HepG2 (cell line): ENCODE measurements at regions not wholly inside any gene's neighbourhood (a gene's known extent, or its start where the extent isn't known, plus 50 kb on each side); places are given as distances from the start of the nearest gene placed in this dataset.
A peak's percentile ranks its signal among the peaks of the same experiment; 100 is the strongest.

Source experiments
- ATAC-seq: fragments of 200-7000 bp; cut with Tn5 transposase; 3 replicates; pipeline ENCODE4 v1.9.1; 2020; ENCODE audit warnings: mild to moderate bottlenecking, moderate library complexity
- BruUV-seq: library from RNA; stranded (reverse); fragments of 400-500 nt; replicated peaks from 2 replicates; lab custom pipeline; 2021; lab: Mats Ljungman, UMichigan
- CTCF ChIA-PET: fragments of 300-600 bp; formaldehyde crosslinking; extraction: SDS; loops from one replicate; lab custom pipeline; 2021; ENCODE audit warnings: low total read pairs, inconsistent platforms, low intra/inter-chr PET ratio; lab: Yijun Ruan, JAX
- POLR2A ChIA-PET: fragments of 350-600 bp; sonication (Branson Sonifier 250); formaldehyde crosslinking; loops from one replicate; lab custom pipeline; 2020; ENCODE audit warnings: antibody characterized with exemption, inconsistent platforms; lab: Yijun Ruan, JAX
- DNase-seq: peaks from one replicate; pipeline ENCODE4 v3.0.0-alpha.2; 2015; ENCODE audit warnings: low spot score
- FAIRE-seq: peaks from 3 replicates; lab custom pipeline; 2011; peaks lifted over from hg19 to GRCh38; lab: Jason Lieb, UNC
- H2AFZ ChIP-seq: one replicate; pipeline ENCODE4 v1.6.1; 2011; ENCODE audit warnings: low read length, inconsistent platforms
- H3K27ac ChIP-seq: fragments of 300-600 bp; 3 replicates; pipeline ENCODE4 v1.8.0; 2011; ENCODE audit warnings: mixed run types, mild to moderate bottlenecking, mixed read lengths, low read length, inconsistent platforms; ENCODE audit not compliant: insufficient read depth; ENCODE audit errors: extremely low read length
- H3K27me3 ChIP-seq, 2 experiments: fragments of 200-600 bp in 1 of 2; 2 replicates in 1 of 2; 3 replicates in 1 of 2; pipeline versions ENCODE4 v1.6.0 to v1.8.0; 2011; ENCODE audit warnings: low read length in 2 of 2, mild to moderate bottlenecking in 2 of 2, moderate library complexity in 2 of 2, inconsistent platforms in 1 of 2; ENCODE audit not compliant: insufficient read depth in 2 of 2, control insufficient read depth in 1 of 2
- H3K36me3 ChIP-seq, 2 experiments: fragments of 200-600 bp in 1 of 2; replicated peaks in 1 of 2; 2 replicates in 1 of 2; 3 replicates in 1 of 2; pipeline versions ENCODE4 v1.5.1 to v1.8.0; 2011; ENCODE audit warnings: low read length in 2 of 2, inconsistent platforms in 1 of 2; ENCODE audit not compliant: insufficient read depth in 2 of 2, control insufficient read depth in 1 of 2
- H3K4me1 ChIP-seq: 2 replicates; pipeline ENCODE4 v1.5.1; 2012; ENCODE audit warnings: low read length, inconsistent platforms; ENCODE audit not compliant: insufficient read depth
- H3K4me2 ChIP-seq: 2 replicates; pipeline ENCODE4 v1.6.0; 2011; ENCODE audit warnings: low read depth, low read length, inconsistent platforms
- H3K4me3 ChIP-seq, 3 experiments: fragments of 200-600 bp in 1 of 3; sonication (generic), shearing (Covaris generic) in 1 of 3; replicated peaks in 1 of 3; 2 replicates each; pipeline ENCODE4 v1.5.1; 2011 to 2016; ENCODE audit warnings: low read length in 3 of 3, inconsistent platforms in 2 of 3, low read depth in 2 of 3, mild to moderate bottlenecking in 2 of 3, control low read depth in 1 of 3, mixed read lengths in 1 of 3; ENCODE audit not compliant: insufficient read depth in 1 of 3
- H3K79me2 ChIP-seq: one replicate; pipeline ENCODE4 v1.6.1; 2011; ENCODE audit warnings: low read length, inconsistent platforms; ENCODE audit not compliant: insufficient read depth
- H3K9ac ChIP-seq: 2 replicates; pipeline ENCODE4 v1.6.0; 2011; ENCODE audit warnings: mild to moderate bottlenecking, low read depth, low read length, inconsistent platforms; ENCODE audit not compliant: insufficient read depth
- H3K9me3 ChIP-seq: 2 replicates; pipeline ENCODE4 v1.5.1; 2012; ENCODE audit warnings: mild to moderate bottlenecking, low read length
- H4K20me1 ChIP-seq: 2 replicates; pipeline ENCODE4 v1.6.0; 2011; ENCODE audit warnings: inconsistent platforms, mild to moderate bottlenecking, low read length, moderate library complexity; ENCODE audit not compliant: insufficient read depth
- CEBPB ChIP-seq: IDR thresholded peaks from 2 replicates; pipeline ENCODE4 v1.6.1; 2011; ENCODE audit warnings: low read depth, low read length, improper control_type of control experiment, borderline replicate concordance
- DMAP1 ChIP-seq: IDR thresholded peaks from 2 replicates; pipeline ENCODE4 v1.6.1; 2016
- HNF4A ChIP-seq: sonication (generic); formaldehyde crosslinking; IDR thresholded peaks from 2 replicates; pipeline ENCODE4 v1.4.0; 2020; ENCODE audit warnings: missing genetic modification reagents
- KLF9 ChIP-seq: IDR thresholded peaks from 2 replicates; pipeline ENCODE4 v1.6.1; 2016; ENCODE audit warnings: low read depth
- MIER3 ChIP-seq: IDR thresholded peaks from 2 replicates; pipeline ENCODE4 v1.6.1; 2016; ENCODE audit warnings: missing compliant biosample characterization, borderline replicate concordance
- PHF5A ChIP-seq: IDR thresholded peaks from one replicate; pipeline ENCODE4 v1.6.1; 2018; ENCODE audit warnings: low read depth, missing genetic modification reagents; ENCODE audit not compliant: unreplicated experiment
- SOX13 ChIP-seq, 3 experiments: fragments of 450-650 bp in 1 of 3; sonication (generic) in 1 of 3; formaldehyde crosslinking in 1 of 3; IDR thresholded peaks in 2 of 3; conservative IDR thresholded peaks in 1 of 3; 2 replicates each; pipeline versions ENCODE4 v1.5.0 to v1.6.1; 2016 to 2020; ENCODE audit warnings: antibody characterized with exemption in 1 of 3, mild to moderate bottlenecking in 1 of 3, missing compliant biosample characterization in 1 of 3, missing genetic modification reagents in 1 of 3, moderate library complexity in 1 of 3
- XRCC5 ChIP-seq: fragments of 200-400 bp; formaldehyde crosslinking; optimal IDR thresholded peaks from 2 replicates; pipeline ENCODE3; 2017; ENCODE audit warnings: mild to moderate bottlenecking, low read length
- ZNF121 ChIP-seq: sonication (generic); formaldehyde crosslinking; IDR thresholded peaks from 2 replicates; pipeline ENCODE4 v1.5.0; 2020; ENCODE audit warnings: mild to moderate bottlenecking, missing genetic modification reagents
- ZNF274 ChIP-seq: sonication (generic); formaldehyde crosslinking; IDR thresholded peaks from 2 replicates; pipeline ENCODE4 v1.5.1; 2020; ENCODE audit warnings: mild to moderate bottlenecking, missing genetic modification reagents
- WGBS: methylation state at CpG from one replicate; pipeline ENCODE4 v1.1.6; 2017; ENCODE audit warnings: low lambda C conversion rate; 5-methylcytosine and 5-hydroxymethylcytosine counted together
- in situ Hi-C: cut with HindIII; loops from 2 replicates; pipeline ENCODE4 v1.10.0; 2017; ENCODE audit warnings: low pct_unique_long_range_greater_than_20kb; ENCODE audit not compliant: extremely low pct_ligation_motif_present
- intact Hi-C: fragments of 100-400 bp; cut with micrococcal nuclease; formaldehyde crosslinking; loops from one replicate; pipeline ENCODE4 v1.10.0; 2022; ENCODE audit not compliant: unreplicated experiment
- TF ChIP-seq, protein P1 (sequence below): sonication (generic); formaldehyde crosslinking; IDR thresholded peaks from 2 replicates; pipeline ENCODE4 v1.4.0; 2020; ENCODE audit warnings: mild to moderate bottlenecking, missing genetic modification reagents
- TF ChIP-seq, protein P2 (sequence below): sonication (generic); formaldehyde crosslinking; IDR thresholded peaks from 2 replicates; pipeline ENCODE4 v1.4.0; 2020; ENCODE audit warnings: missing genetic modification reagents, mild to moderate bottlenecking, borderline replicate concordance

DNA sequence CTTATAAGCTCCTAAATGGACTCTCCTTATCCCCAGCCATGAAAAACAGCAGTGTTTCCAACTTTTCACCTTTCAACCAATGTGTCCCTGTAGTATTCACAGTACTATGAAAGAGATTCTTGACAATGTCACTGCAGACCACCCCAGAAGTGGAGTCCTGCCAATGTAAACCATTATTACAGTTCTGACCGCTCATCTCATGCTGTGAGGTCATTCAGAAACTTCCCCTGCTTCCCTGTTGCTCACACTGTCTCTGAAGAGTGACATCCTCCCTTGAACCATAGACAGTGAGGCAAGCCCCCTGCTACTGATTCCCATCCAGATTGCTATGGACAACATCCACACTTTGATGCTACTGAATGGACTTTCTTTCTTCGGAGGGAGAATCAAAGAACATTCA is 1523.7 kb upstream of the ACVR2A start (continued):
- TF ChIP-seq, protein P1, sequence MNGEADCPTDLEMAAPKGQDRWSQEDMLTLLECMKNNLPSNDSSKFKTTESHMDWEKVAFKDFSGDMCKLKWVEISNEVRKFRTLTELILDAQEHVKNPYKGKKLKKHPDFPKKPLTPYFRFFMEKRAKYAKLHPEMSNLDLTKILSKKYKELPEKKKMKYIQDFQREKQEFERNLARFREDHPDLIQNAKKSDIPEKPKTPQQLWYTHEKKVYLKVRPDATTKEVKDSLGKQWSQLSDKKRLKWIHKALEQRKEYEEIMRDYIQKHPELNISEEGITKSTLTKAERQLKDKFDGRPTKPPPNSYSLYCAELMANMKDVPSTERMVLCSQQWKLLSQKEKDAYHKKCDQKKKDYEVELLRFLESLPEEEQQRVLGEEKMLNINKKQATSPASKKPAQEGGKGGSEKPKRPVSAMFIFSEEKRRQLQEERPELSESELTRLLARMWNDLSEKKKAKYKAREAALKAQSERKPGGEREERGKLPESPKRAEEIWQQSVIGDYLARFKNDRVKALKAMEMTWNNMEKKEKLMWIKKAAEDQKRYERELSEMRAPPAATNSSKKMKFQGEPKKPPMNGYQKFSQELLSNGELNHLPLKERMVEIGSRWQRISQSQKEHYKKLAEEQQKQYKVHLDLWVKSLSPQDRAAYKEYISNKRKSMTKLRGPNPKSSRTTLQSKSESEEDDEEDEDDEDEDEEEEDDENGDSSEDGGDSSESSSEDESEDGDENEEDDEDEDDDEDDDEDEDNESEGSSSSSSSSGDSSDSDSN (CRISPR knock-in tag): no peak
- no peak for TF ChIP-seq XRCC5
- no peak for TF ChIP-seq ZNF274 (CRISPR knock-in tag)
- TF ChIP-seq PHF5A: no peak
- TF ChIP-seq MIER3 (CRISPR knock-in tag): no peak
- no peak for TF ChIP-seq HNF4A
- no peak for TF ChIP-seq KLF9 (CRISPR knock-in tag)
- no peak for TF ChIP-seq DMAP1

DNA sequence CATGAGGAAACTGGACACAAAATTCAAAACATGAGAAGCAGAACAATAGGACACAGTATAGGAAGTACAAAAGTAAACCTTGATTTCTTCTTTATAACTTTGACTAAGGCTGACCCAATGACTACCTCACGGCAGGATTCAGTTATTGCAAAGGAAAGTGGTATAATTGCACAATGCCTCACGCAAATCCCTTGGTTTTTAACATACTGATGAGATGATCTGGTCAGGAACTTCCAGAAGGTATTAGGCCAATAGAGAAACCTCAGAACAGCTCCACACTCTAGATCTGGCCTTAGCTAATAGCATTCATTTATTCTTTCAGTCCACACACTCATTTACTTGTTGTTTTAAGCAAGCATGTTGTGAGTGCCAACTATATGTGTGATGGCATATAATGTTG is 1526.9 kb upstream of the ACVR2A start:
- 13% methylated on average over 2 of the region's 2 CpGs for WGBS
- no peak overlapping the region for H2AFZ ChIP-seq
- H4K20me1 ChIP-seq: no peaks in the 10 kb centered on the region
- no peak overlapping the region for H3K27ac ChIP-seq
- H3K36me3 ChIP-seq: no peaks in the 10 kb centered on the region
- H3K27me3 ChIP-seq: no peaks in the 10 kb centered on the region
- H3K4me3 ChIP-seq: no peak overlapping the region
- no peak for DNase-seq
- no peak overlapping the region for H3K9ac ChIP-seq
- H3K79me2 ChIP-seq: no peaks in the 10 kb centered on the region
- no peak for FAIRE-seq
- in situ Hi-C loops (no loop called here), intact Hi-C loops (no loop called here)
- H3K9me3 ChIP-seq: no peaks in the 10 kb centered on the region
- CTCF ChIA-PET: no interaction called here
- TF ChIP-seq ZNF121 (no peak), CEBPB (peak; percentile 72), SOX13 (IDR thresholded peaks at IDR 0.05) (no peak), SOX13 (CRISPR knock-in tag; conservative IDR thresholded peaks at IDR 0.05 in 1 of 2, IDR thresholded peaks at IDR 0.05 in 1 of 2) (no peak)
- TF ChIP-seq, protein P2, sequence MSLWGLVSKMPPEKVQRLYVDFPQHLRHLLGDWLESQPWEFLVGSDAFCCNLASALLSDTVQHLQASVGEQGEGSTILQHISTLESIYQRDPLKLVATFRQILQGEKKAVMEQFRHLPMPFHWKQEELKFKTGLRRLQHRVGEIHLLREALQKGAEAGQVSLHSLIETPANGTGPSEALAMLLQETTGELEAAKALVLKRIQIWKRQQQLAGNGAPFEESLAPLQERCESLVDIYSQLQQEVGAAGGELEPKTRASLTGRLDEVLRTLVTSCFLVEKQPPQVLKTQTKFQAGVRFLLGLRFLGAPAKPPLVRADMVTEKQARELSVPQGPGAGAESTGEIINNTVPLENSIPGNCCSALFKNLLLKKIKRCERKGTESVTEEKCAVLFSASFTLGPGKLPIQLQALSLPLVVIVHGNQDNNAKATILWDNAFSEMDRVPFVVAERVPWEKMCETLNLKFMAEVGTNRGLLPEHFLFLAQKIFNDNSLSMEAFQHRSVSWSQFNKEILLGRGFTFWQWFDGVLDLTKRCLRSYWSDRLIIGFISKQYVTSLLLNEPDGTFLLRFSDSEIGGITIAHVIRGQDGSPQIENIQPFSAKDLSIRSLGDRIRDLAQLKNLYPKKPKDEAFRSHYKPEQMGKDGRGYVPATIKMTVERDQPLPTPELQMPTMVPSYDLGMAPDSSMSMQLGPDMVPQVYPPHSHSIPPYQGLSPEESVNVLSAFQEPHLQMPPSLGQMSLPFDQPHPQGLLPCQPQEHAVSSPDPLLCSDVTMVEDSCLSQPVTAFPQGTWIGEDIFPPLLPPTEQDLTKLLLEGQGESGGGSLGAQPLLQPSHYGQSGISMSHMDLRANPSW (CRISPR knock-in tag): no peak
- BruUV-seq: no TSS peak
- POLR2A ChIA-PET: no interaction called here
- no peak overlapping the region for H3K4me2 ChIP-seq
- ATAC-seq: no peak
- H3K4me1 ChIP-seq: no peaks in the 10 kb centered on the region
